Endodermal cell (in vitro differentiated cells): ENCODE measurements at regions not wholly inside any gene's neighbourhood (a gene's known extent, or its start where the extent isn't known, plus 50 kb on each side); places are given as distances from the start of the nearest gene placed in this dataset.

ENCODE experiments used
- DNase-seq: peaks from one replicate; pipeline ENCODE4 v3.0.0-alpha.2; 2017
- H3K27ac ChIP-seq: 2 replicates; pipeline ENCODE4 v1.5.1; 2013; ENCODE audit warnings: mild to moderate bottlenecking, low read depth, low read length, moderate library complexity
- H3K27me3 ChIP-seq: 2 replicates; pipeline ENCODE4 v1.6.1; 2013; ENCODE audit warnings: mild to moderate bottlenecking, low read length, moderate library complexity; ENCODE audit not compliant: insufficient read depth, control insufficient read depth, poor library complexity, severe bottlenecking
- H3K36me3 ChIP-seq: 2 replicates; pipeline ENCODE4 v1.7.0; 2013; ENCODE audit warnings: mild to moderate bottlenecking, low read length, moderate library complexity; ENCODE audit not compliant: control insufficient read depth, insufficient read depth
- H3K4me1 ChIP-seq: one replicate; pipeline ENCODE4 v1.7.0; 2013; ENCODE audit warnings: low read length; ENCODE audit not compliant: control insufficient read depth, insufficient read depth
- H3K4me3 ChIP-seq: 2 replicates; pipeline ENCODE4 v1.5.1; 2013; ENCODE audit warnings: mild to moderate bottlenecking, low read length, moderate library complexity
- H3K9ac ChIP-seq: 2 replicates; pipeline ENCODE4 v1.6.1; 2013; ENCODE audit warnings: mild to moderate bottlenecking, low read length, moderate library complexity; ENCODE audit not compliant: poor library complexity, severe bottlenecking; ENCODE audit errors: extremely low read depth
- H3K9me3 ChIP-seq: 2 replicates; pipeline ENCODE4 v1.6.1; 2013; ENCODE audit warnings: mild to moderate bottlenecking, low read length, moderate library complexity; ENCODE audit not compliant: control insufficient read depth
- H3K27ac Mint-ChIP-seq: 2 replicates; pipeline ENCODE4 v1.8.0; 2020; ENCODE audit warnings: mixed read lengths
- H3K27me3 Mint-ChIP-seq: 2 replicates; pipeline ENCODE4 v1.8.0; 2021; ENCODE audit warnings: mild to moderate bottlenecking, mixed read lengths; ENCODE audit not compliant: insufficient read depth
- H3K36me3 Mint-ChIP-seq: 2 replicates; pipeline ENCODE4 v1.8.0; 2020; ENCODE audit warnings: low read depth, mixed read lengths
- H3K4me1 Mint-ChIP-seq: 2 replicates; pipeline ENCODE4 v1.8.0; 2020; ENCODE audit warnings: mixed read lengths
- H3K4me3 Mint-ChIP-seq: 2 replicates; pipeline ENCODE4 v1.8.0; 2020; ENCODE audit warnings: mild to moderate bottlenecking, moderate library complexity, mixed read lengths
- H3K9me3 Mint-ChIP-seq: 2 replicates; pipeline ENCODE4 v1.8.0; 2020; ENCODE audit warnings: mild to moderate bottlenecking, mixed read lengths
- WGBS, 2 experiments: methylation state at CpG; one replicate each; pipeline versions ENCODE4 v1.1.5 to v1.1.7; 2013; ENCODE audit warnings: missing lambda C conversion rate in 2 of 2, mixed read lengths in 1 of 2; ENCODE audit not compliant: insufficient coverage in 1 of 2, insufficient read length in 1 of 2; 5-methylcytosine and 5-hydroxymethylcytosine counted together
- TF ChIP-seq, protein P1 (sequence below): fragments of 200-600 bp; sonication (generic); conservative IDR thresholded peaks from 2 replicates; pipeline ENCODE4 v1.5.0; 2021; ENCODE audit warnings: antibody characterized with exemption, mild to moderate bottlenecking

DNA sequence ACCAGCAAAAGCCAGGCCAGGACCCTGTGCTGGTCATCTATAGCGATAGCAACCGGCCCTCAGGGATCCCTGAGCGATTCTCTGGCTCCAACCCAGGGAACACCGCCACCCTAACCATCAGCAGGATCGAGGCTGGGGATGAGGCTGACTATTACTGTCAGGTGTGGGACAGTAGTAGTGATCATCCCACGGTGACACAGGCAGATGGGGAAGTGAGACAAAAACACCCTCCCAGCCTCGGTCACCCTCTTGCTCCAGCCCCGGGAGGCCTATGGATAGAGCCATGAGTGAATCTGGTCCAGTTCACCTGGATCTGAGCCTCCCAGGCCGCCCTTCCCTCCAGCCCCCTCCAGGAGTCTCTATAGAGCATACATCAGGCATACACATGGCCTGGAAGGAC is 115.2 kb upstream of the IGLL5 start:
- Histone ChIP-seq H3K36me3 (no peaks in the 10 kb centered on the region), H3K9ac (no peak overlapping the region), H3K27ac (no peak overlapping the region), H3K9me3 (no peaks in the 10 kb centered on the region), H3K27me3 (peaks cover 60% of the 10 kb centered on the region), H3K4me1 (no peaks in the 10 kb centered on the region), H3K4me3 (no peak overlapping the region)
- Mint-ChIP-seq H3K27me3 (peaks cover 90% of the 10 kb centered on the region), H3K27ac (no peak overlapping the region), H3K4me1 (peaks cover under 1% of the 10 kb centered on the region), H3K9me3 (no peaks in the 10 kb centered on the region), H3K4me3 (no peak overlapping the region), H3K36me3 (no peaks in the 10 kb centered on the region)
- WGBS, 2 experiments, result 84 to 100% methylated on average over 2 to 9 of the region's 9 CpGs
- no peak for DNase-seq
- TF ChIP-seq, protein P1, sequence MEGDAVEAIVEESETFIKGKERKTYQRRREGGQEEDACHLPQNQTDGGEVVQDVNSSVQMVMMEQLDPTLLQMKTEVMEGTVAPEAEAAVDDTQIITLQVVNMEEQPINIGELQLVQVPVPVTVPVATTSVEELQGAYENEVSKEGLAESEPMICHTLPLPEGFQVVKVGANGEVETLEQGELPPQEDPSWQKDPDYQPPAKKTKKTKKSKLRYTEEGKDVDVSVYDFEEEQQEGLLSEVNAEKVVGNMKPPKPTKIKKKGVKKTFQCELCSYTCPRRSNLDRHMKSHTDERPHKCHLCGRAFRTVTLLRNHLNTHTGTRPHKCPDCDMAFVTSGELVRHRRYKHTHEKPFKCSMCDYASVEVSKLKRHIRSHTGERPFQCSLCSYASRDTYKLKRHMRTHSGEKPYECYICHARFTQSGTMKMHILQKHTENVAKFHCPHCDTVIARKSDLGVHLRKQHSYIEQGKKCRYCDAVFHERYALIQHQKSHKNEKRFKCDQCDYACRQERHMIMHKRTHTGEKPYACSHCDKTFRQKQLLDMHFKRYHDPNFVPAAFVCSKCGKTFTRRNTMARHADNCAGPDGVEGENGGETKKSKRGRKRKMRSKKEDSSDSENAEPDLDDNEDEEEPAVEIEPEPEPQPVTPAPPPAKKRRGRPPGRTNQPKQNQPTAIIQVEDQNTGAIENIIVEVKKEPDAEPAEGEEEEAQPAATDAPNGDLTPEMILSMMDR, result peak; percentile 42

DNA sequence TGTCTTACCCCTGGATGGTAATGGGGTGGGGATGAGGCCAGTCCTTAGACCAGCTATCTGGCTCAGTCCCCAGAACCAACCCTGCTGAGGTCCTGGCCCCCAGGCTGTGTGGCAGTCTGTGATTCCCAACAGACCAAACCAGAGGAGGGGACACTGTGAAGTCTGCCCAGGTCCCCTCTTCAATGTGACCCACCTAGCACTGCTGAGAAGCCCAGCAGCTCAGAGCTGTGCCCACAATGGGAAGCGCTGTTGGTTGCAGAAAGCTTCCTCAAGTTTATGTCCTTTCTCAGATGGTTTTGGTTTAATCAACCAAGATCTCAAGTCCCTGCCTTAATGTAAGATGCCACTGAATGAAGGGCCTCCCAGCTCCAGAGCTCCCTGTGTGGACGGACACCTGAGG is 114.7 kb upstream of the IGLL5 start:
- Mint-ChIP-seq H3K4me3 (no peak overlapping the region), H3K9me3 (no peaks in the 10 kb centered on the region), H3K27me3 (peaks cover 90% of the 10 kb centered on the region), H3K4me1 (peaks cover 5% of the 10 kb centered on the region), H3K27ac (no peak overlapping the region), H3K36me3 (no peaks in the 10 kb centered on the region)
- WGBS, 2 experiments, result 93 to 94% methylated on average over 2 of the region's 2 CpGs
- Histone ChIP-seq H3K36me3 (no peaks in the 10 kb centered on the region), H3K9me3 (no peaks in the 10 kb centered on the region), H3K4me3 (no peak overlapping the region), H3K27ac (no peak overlapping the region), H3K4me1 (no peaks in the 10 kb centered on the region), H3K9ac (no peak overlapping the region), H3K27me3 (peaks cover 55% of the 10 kb centered on the region)
- TF ChIP-seq, protein P1, result no peak
- DNase-seq, result no peak

DNA sequence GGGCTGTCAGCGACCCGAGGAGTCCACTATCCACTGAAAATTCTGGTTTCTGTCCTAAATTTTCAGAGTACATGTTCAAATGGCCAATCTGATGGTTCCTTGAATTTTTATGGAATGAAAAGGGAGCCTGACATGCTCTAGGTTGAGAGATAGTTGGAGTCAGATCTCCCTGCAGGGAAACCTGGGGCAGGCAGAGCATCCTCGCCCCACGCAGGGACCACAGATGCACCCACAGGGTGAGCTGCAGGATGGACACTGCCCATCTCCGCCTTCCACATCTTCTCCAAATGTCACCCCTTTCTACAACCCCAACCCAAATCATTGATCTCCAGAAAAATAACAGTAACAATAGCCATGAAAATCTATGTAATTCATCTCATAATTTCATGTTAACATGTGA is 114.2 kb upstream of the IGLL5 start:
- Mint-ChIP-seq H3K36me3 (no peaks in the 10 kb centered on the region), H3K27me3 (peaks cover 86% of the 10 kb centered on the region), H3K4me1 (peaks cover 5% of the 10 kb centered on the region), H3K27ac (no peak overlapping the region), H3K4me3 (no peak overlapping the region), H3K9me3 (no peaks in the 10 kb centered on the region)
- no peak overlapping the region for H3K9ac ChIP-seq
- DNase-seq, result no peak
- H3K27me3 ChIP-seq, result peaks cover 49% of the 10 kb centered on the region
- H3K4me1 ChIP-seq, result no peaks in the 10 kb centered on the region
- TF ChIP-seq, protein P1, result no peak
- no peaks in the 10 kb centered on the region for H3K36me3 ChIP-seq
- H3K27ac ChIP-seq, result no peak overlapping the region
- 81 to 88% methylated on average over 2 to 5 of the region's 5 CpGs for WGBS, 2 experiments
- H3K9me3 ChIP-seq, result no peaks in the 10 kb centered on the region
- no peak overlapping the region for H3K4me3 ChIP-seq
